Spleen (tissue), 7 donors: ENCODE measurements at regions not wholly inside any gene's neighbourhood (a gene's known extent, or its start where the extent isn't known, plus 50 kb on each side); places are given as distances from the start of the nearest gene placed in this dataset.

ENCODE experiments used
- CTCF ChIP-seq, 11 experiments: fragments of 200-600 bp in 7 of 11; fragments of 450-650 bp in 4 of 11; sonication (generic) in 4 of 11; IDR thresholded peaks in 8 of 11; conservative IDR thresholded peaks in 3 of 11; 1 replicate in 7 of 11; 2 replicates in 4 of 11; pipeline versions ENCODE4 v1.4.0 to v1.8.0; 2016 to 2021; ENCODE audit warnings: antibody characterized with exemption in 11 of 11, inconsistent platforms in 4 of 11, mild to moderate bottlenecking in 1 of 11
- POLR2A ChIP-seq, 3 donors: fragments of 450-650 bp; IDR thresholded peaks; one replicate each; pipeline ENCODE4 v1.5.1; 2017; ENCODE audit warnings: antibody characterized with exemption in 3 of 3, mild to moderate bottlenecking in 1 of 3
- donor health status: DM: no; HTN: no; CAD: no; lungs with moderate emphysema.
- donor health status: DM: no; HTN: no; CAD: no.
- donor health status: DM: no; HTN: no; CAD: no.

DNA sequence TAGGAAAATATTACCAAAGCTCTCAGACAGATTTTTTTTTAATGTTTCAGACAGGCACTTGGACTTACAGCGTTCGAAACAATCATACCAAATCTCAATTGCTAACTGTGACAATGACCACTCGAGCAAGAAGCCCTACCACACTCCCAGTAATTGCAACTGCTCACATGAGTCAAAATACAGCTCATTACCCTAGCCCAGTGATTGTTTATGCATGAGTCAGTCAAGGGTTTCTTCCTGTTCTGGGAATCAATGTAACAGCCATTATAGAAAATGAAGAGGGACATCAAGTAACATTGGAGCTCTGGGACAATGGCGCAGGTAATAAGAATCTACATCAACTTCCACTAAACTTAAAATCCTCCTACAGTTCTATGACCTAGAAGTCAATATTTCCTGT is 56.1 kb upstream of the SH3GLB1 start:
- TF ChIP-seq CTCF (IDR thresholded peaks at IDR 0.05 in 8 of 11, conservative IDR thresholded peaks at IDR 0.05 in 3 of 11) (no peak), POLR2A (IDR thresholded peaks at IDR 0.05) (no peak)
